Stomach (tissue), 8 donors: ENCODE measurements at regions not wholly inside any gene's neighbourhood (a gene's known extent, or its start where the extent isn't known, plus 50 kb on each side); places are given as distances from the start of the nearest gene placed in this dataset.

ENCODE experiments used
- DNase-seq, 2 donors: peaks; one replicate each; pipeline versions ENCODE4 v3.0.0 to v3.0.0-alpha.2; 2013 to 2019
- H3K27ac ChIP-seq, 5 donors: fragments of 200-600 bp in 4 of 5; sonication (generic) in 4 of 5; one replicate each; pipeline ENCODE4 v1.5.1; 2013 to 2019; ENCODE audit warnings: mild to moderate bottlenecking in 1 of 5, moderate library complexity in 1 of 5
- H3K27me3 ChIP-seq, 3 donors: fragments of 200-600 bp; sonication (generic); one replicate each; pipeline ENCODE4 v1.5.1; 2017 to 2019; ENCODE audit warnings: mixed run types in 1 of 3
- H3K36me3 ChIP-seq, 4 donors: fragments of 200-600 bp; sonication (generic); 1 replicate in 3 of 4; 2 replicates in 1 of 4; pipeline ENCODE4 v1.5.1; 2016 to 2019
- H3K4me1 ChIP-seq, 4 donors: fragments of 200-600 bp; sonication (generic); one replicate each; pipeline ENCODE4 v1.5.1; 2016 to 2019
- H3K4me3 ChIP-seq, 4 donors: fragments of 200-600 bp; sonication (generic) in 3 of 4; one replicate each; pipeline ENCODE4 v1.5.1; 2016 to 2019; ENCODE audit warnings: mild to moderate bottlenecking in 1 of 4
- H3K9me3 ChIP-seq, 4 donors: fragments of 200-600 bp; sonication (generic); one replicate each; pipeline ENCODE4 v1.5.1; 2016 to 2019
- EP300 ChIP-seq: sonication (generic); formaldehyde crosslinking; IDR thresholded peaks from one replicate; pipeline ENCODE4 v1.6.1; 2017; ENCODE audit warnings: antibody characterized with exemption
- POLR2A ChIP-seq, 4 donors: fragments of 450-650 bp; IDR thresholded peaks; one replicate each; pipeline ENCODE4 v1.6.1; 2016; ENCODE audit warnings: antibody characterized with exemption in 4 of 4, control low read depth in 2 of 4, mild to moderate bottlenecking in 1 of 4, moderate library complexity in 1 of 4
- POLR2AphosphoS5 ChIP-seq, 3 donors: sonication (generic); formaldehyde crosslinking; IDR thresholded peaks; one replicate each; pipeline ENCODE4 v1.6.1; 2016; ENCODE audit warnings: antibody characterized with exemption in 3 of 3
- WGBS, 5 donors: extraction: QIAGEN DNeasy Blood & Tissue Kit in 3 of 5; methylation state at CpG; one replicate each; pipeline versions ENCODE4 v1.1.5 to v1.1.7; 2013 to 2018; 5-methylcytosine and 5-hydroxymethylcytosine counted together
- intact Hi-C: fragments of 100-400 bp; cut with DNase I; formaldehyde crosslinking; loops from one replicate; pipeline ENCODE4 v1.15.1; 2023; ENCODE audit warnings: low total_unique reads
- TF ChIP-seq, protein P1 (sequence below), 7 experiments: fragments of 450-650 bp in 4 of 7; fragments of 200-600 bp in 3 of 7; sonication (generic) in 3 of 7; IDR thresholded peaks; one replicate each; pipeline ENCODE4 v1.5.1; 2016 to 2019; ENCODE audit warnings: antibody characterized with exemption in 7 of 7, control low read depth in 2 of 7, mild to moderate bottlenecking in 1 of 7
- donor health status: healthy with polysubstance abuse.
- donor health status: Bipolar disorder and iron deficiency.
- donor health status: healthy.

DNA sequence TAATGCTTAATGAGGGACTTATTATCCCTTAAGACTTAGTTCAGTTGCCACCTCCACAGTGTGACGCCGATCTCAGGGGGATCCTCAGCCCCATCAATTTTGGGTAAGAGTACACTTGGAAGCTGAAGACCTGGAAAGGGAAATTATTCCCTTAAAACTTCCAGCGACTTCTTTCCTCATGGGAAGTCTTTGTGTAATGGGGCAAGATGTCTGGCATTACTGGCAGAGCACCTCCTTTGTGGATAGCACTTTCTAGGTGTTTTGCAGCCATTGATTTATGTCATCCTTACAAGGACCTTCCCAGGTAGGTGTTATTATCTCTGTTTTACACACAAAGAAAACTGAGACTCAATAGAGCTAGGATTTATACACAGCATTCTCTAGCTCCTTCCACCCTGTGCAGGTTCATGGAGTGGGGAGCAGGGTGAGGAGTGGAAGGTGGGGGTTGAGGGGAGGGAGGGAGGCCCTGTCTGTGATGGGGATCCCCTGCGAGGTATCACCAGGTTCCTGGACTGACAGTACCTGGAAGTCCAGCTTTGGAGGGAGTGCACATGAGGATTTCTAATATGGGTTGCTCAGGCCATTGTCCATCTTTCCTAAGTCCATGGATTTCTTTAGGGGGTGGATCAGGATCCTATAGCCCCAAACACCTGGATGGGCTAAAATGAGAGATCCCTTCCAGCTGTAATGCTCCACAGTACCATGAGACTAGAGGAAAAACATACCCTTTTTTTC lies 79.4 kb downstream of the MYCN start:
- Histone ChIP-seq H3K9me3 (no peaks in the 10 kb centered on the region), H3K27me3 (peaks cover 0 to 12% (median 0%) of the 10 kb centered on the region in 3 donors), H3K27ac (no peak overlapping the region), H3K4me3 (no peak overlapping the region), H3K4me1 (peaks cover 0 to 7% (median 0%) of the 10 kb centered on the region in 4 donors), H3K36me3 (no peaks in the 10 kb centered on the region)
- intact Hi-C loops: no loop called here
- no peak for TF ChIP-seq EP300
- TF ChIP-seq, protein P1, sequence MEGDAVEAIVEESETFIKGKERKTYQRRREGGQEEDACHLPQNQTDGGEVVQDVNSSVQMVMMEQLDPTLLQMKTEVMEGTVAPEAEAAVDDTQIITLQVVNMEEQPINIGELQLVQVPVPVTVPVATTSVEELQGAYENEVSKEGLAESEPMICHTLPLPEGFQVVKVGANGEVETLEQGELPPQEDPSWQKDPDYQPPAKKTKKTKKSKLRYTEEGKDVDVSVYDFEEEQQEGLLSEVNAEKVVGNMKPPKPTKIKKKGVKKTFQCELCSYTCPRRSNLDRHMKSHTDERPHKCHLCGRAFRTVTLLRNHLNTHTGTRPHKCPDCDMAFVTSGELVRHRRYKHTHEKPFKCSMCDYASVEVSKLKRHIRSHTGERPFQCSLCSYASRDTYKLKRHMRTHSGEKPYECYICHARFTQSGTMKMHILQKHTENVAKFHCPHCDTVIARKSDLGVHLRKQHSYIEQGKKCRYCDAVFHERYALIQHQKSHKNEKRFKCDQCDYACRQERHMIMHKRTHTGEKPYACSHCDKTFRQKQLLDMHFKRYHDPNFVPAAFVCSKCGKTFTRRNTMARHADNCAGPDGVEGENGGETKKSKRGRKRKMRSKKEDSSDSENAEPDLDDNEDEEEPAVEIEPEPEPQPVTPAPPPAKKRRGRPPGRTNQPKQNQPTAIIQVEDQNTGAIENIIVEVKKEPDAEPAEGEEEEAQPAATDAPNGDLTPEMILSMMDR (IDR thresholded peaks at IDR 0.05): no peak
- TF ChIP-seq POLR2AphosphoS5 (IDR thresholded peaks at IDR 0.05): no peak
- TF ChIP-seq POLR2A (IDR thresholded peaks at IDR 0.05): no peak
- DNase-seq: no peak
- WGBS, 5 donors: 84 to 93% (median 91%) methylated on average over 4 of the region's 4 CpGs

DNA sequence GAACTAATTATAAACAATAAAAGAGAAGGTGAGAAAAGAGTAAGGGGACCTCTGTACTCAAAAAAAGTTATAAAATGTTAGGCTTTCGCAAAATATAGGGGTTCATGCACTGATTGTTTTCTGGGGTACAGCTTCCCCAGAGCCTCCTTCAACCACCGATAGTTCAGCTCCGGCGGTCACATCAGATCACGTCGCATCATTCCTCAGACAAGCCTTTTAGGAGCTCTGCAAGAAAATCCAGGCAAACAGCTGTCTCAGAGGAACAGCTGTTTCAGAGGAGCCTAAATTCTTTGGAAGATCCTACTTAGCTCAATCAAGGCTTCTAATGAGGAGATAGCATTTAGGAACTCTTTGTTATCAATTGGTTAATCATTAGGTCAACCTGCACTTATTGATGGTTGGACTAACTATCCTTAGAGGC lies 78.7 kb downstream of the MYCN start:
- H3K4me3 ChIP-seq: no peak overlapping the region
- no peaks in the 10 kb centered on the region for H3K9me3 ChIP-seq
- no peak overlapping the region for H3K27ac ChIP-seq
- H3K36me3 ChIP-seq: no peaks in the 10 kb centered on the region
- peaks cover under 1 to 12% (median 5%) of the 10 kb centered on the region in 4 donors for H3K4me1 ChIP-seq
- intact Hi-C loops: no loop called here
- TF ChIP-seq POLR2AphosphoS5 (IDR thresholded peaks at IDR 0.05) (no peak), POLR2A (IDR thresholded peaks at IDR 0.05) (no peak), EP300 (no peak)
- TF ChIP-seq, protein P1 (IDR thresholded peaks at IDR 0.05): no peak
- WGBS, 5 donors: 81 to 96% (median 88%) methylated on average over 6 of the region's 6 CpGs
- peaks cover 0 to 19% (median 2%) of the 10 kb centered on the region in 3 donors for H3K27me3 ChIP-seq
- DNase-seq: no peak

DNA sequence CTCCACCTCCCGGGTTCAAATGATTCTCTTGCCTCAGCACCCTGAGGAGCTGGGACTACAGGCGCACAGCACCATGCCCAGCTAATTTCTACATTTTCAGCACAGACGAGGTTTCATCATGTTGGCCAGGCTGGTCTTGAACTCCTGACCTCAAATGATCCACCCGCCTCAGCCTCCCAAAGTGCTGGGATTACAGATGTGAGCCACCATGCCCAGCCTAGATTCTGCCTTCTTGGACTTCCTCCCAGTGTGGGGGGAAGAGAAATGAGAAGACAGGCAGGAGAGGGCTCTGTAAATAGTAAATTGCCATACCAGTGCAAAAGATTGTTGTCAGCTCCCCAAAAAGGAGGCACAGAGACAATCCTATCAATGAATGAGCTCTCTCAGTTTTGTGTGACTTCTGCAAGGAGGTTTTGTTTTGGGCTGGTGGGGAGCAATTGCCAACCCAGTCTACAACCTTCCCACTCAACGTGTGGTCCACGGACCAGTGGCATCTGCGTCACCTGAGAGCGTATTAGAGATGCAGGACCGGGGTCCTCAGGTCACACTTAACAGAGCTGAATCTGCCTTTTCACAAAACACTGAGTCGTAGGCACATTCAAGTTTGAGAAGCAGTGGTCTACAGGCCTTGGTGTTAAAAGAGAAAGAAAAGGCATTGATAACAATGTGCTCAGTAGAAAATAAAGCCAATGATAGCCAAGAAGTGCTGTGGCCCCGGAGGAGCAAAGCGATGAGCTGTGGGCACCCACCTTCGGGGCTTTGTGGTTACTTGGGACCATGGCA lies 78.1 kb downstream of the MYCN start:
- WGBS, 5 donors: 91 to 95% (median 93%) methylated on average over 13 of the region's 13 CpGs
- no peak overlapping the region for H3K4me3 ChIP-seq
- no peaks in the 10 kb centered on the region for H3K9me3 ChIP-seq
- peaks cover 0 to 25% (median 8%) of the 10 kb centered on the region in 3 donors for H3K27me3 ChIP-seq
- DNase-seq: no peak
- H3K36me3 ChIP-seq: no peaks in the 10 kb centered on the region
- intact Hi-C loops: no loop called here
- H3K27ac ChIP-seq: no peak overlapping the region
- TF ChIP-seq, protein P1 (IDR thresholded peaks at IDR 0.05): no peak
- TF ChIP-seq EP300 (no peak), POLR2AphosphoS5 (IDR thresholded peaks at IDR 0.05) (no peak), POLR2A (IDR thresholded peaks at IDR 0.05) (no peak)
- H3K4me1 ChIP-seq: peaks cover 7 to 18% (median 11%) of the 10 kb centered on the region in 4 donors

DNA sequence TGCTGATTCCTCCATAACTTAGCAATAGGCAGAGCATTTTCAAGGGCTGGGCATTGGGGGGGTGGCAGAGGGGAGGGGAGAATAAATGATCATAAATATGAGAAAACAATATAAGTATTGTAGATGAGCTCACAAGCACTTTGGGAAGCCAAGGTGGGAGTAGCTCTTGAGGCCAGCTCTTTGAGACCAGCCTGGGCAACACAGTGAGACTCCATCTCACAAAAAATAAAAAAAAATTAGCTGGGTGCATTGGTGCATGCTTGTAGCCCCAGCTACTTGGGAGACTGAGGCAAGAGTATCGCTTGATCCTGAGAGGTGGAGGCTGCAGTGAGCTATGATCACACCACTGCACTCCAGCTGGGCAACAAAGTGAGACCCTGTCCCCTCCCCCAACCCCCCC lies 75.9 kb downstream of the MYCN start:
- intact Hi-C loops: no loop called here
- H3K27me3 ChIP-seq: peaks cover 0 to 43% (median 14%) of the 10 kb centered on the region in 3 donors

More for the DNA sequence above, 75.9 kb downstream of the MYCN start:
- 93 to 100% (median 100%) methylated on average over 1 of the region's 1 CpG for WGBS, 5 donors
- DNase-seq: no peak
- peaks cover 8 to 25% (median 21%) of the 10 kb centered on the region in 4 donors for H3K4me1 ChIP-seq
- H3K4me3 ChIP-seq: no peak overlapping the region
- no peaks in the 10 kb centered on the region for H3K36me3 ChIP-seq
- H3K9me3 ChIP-seq: no peaks in the 10 kb centered on the region
- H3K27ac ChIP-seq: no peak overlapping the region
- TF ChIP-seq POLR2A (IDR thresholded peaks at IDR 0.05): no peak
- TF ChIP-seq, protein P1 (IDR thresholded peaks at IDR 0.05): no peak
- no peak for TF ChIP-seq EP300
- TF ChIP-seq POLR2AphosphoS5 (IDR thresholded peaks at IDR 0.05): no peak
